ENCODE measurements at regions not wholly inside any gene's neighbourhood (a gene's known extent, or its start where the extent isn't known, plus 50 kb on each side); places are given as distances from the start of the nearest gene placed in this dataset.

DNA sequence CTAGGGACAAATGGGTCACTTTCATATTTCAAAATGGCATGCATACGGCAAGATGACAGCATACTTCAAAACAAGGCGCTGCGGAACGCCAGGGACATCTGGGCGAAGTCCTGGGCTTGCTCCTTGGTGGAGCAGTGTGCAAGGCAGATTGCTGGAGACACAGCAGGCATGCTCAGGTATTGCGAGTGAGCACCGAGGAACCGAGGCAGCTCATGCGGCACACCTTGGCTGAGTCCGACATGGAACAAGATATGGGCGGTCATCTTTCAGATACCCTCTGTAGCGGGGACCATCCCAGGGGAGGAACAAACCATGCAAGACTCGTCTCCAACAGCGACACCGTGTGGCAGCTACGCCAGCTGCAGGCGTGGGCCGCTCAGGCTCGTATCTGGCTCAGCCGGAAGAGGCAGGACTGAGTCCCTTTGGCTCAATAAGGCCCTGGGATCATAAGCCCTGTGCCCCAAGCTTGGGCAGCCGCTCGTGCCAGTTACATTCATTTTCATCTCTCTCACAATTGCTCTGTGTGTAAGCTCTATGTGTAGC, 112.4 kb downstream of the NUFIP1 start:
- Mint-ChIP-seq H3K9me3 (no peaks in the 10 kb centered on the region), H3K27ac (no peak overlapping the region), H3K27me3 (ENCODE audit: low read depth in 2 of 2) (peaks cover 9 to 12% of the 10 kb centered on the region in 2 donors), H3K4me3 (no peak overlapping the region), H3K4me1 (no peaks in the 10 kb centered on the region), H3K36me3 (no peaks in the 10 kb centered on the region)
- no peak for ATAC-seq
- Histone ChIP-seq H3K4me1 (ENCODE audit: control insufficient read depth, insufficient read depth, low read length) (no peaks in the 10 kb centered on the region), H3K36me3 (ENCODE audit: control insufficient read depth, insufficient read depth, low read length) (no peaks in the 10 kb centered on the region), H3K27ac (ENCODE audit: low read length) (no peak overlapping the region), H3K4me3 (ENCODE audit: low read length) (no peak overlapping the region), H3K27me3 (ENCODE audit: control insufficient read depth, insufficient read depth, low read length) (no peaks in the 10 kb centered on the region), H3K9me3 (ENCODE audit: control insufficient read depth, insufficient read depth, low read length) (peaks cover 7% of the 10 kb centered on the region)
- intact Hi-C loops (cut with micrococcal nuclease), result loop anchor here (5.0 kb wide), 1 partner anchor 395 kb away; no protein-coding TSS in a partner anchor
- 92% methylated on average over 20 of the region's 22 CpGs for WGBS (ENCODE audit: insufficient coverage)
- no peak for DNase-seq
- TF ChIP-seq, protein P1, sequence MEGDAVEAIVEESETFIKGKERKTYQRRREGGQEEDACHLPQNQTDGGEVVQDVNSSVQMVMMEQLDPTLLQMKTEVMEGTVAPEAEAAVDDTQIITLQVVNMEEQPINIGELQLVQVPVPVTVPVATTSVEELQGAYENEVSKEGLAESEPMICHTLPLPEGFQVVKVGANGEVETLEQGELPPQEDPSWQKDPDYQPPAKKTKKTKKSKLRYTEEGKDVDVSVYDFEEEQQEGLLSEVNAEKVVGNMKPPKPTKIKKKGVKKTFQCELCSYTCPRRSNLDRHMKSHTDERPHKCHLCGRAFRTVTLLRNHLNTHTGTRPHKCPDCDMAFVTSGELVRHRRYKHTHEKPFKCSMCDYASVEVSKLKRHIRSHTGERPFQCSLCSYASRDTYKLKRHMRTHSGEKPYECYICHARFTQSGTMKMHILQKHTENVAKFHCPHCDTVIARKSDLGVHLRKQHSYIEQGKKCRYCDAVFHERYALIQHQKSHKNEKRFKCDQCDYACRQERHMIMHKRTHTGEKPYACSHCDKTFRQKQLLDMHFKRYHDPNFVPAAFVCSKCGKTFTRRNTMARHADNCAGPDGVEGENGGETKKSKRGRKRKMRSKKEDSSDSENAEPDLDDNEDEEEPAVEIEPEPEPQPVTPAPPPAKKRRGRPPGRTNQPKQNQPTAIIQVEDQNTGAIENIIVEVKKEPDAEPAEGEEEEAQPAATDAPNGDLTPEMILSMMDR (IDR thresholded peaks at IDR 0.05), result no peak

DNA sequence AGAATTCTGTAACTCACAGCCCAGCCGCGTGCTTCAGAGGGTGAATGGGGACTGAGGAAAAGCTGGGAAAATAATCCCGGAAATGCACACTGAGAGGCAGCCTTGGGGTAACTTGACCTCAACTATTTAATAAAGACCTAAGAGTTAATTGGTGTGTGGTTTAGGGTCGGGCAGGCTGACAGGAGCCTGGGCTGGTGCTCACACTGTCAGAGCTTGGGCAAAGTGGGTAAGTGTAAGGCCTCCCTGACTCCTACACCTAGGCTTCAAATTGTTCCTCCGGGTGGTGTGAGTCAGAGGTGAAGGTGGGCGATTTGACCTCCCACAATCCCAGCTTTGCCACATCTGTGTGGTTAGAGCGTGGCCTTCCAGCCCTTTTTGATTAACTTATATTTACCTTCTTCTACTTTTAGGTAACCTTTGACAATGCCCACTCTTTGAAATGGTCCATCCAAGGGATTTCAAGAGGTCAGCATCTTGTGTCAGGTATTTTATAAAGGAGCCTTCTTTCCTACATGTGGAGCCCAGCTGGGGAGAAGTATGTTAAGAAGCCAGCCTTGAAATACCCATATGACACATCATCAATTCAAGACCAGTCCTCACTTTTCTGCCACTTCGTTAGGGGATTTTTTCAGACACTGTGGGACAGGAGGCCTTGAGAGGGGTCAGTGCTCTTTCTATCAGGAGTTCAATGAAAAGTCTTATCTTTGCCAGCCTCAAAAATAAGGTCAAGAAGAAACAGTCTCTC, 114.2 kb downstream of the NUFIP1 start:
- intact Hi-C loops (cut with micrococcal nuclease), result loop anchor here (5.0 kb wide), 1 partner anchor 393 kb away; no protein-coding TSS in a partner anchor

DNA sequence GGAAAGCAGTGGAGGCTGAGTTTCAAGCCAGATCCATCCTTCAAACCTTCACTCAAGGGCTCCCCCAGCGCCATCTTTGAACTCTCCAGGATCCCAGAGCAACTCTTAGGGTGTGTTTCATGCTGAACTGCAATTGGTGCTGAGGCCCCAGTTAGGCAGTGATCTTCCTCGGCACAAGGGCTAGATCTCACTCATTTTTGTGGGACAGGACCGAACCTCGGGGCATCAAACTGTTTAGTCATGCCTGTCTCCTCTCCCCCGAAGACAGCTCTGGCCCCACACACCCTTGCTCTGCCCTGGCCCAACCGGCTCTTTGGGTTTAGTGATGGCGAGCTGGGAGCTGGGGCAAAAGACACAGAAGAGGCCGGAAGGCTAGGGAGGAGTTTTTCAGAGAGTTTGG, 115.1 kb downstream of the NUFIP1 start:
- 94% methylated on average over 8 of the region's 8 CpGs for WGBS (ENCODE audit: insufficient coverage)

More for the DNA sequence above, 114.2 kb downstream of the NUFIP1 start:
- TF ChIP-seq, protein P1 (IDR thresholded peaks at IDR 0.05), result no peak
- no peak overlapping the region for H3K27ac ChIP-seq (ENCODE audit: low read length)
- no peaks in the 10 kb centered on the region for H3K4me1 ChIP-seq (ENCODE audit: control insufficient read depth, insufficient read depth, low read length)
- DNase-seq (no peak), ATAC-seq (no peak)
- Mint-ChIP-seq H3K9me3 (no peaks in the 10 kb centered on the region), H3K4me1 (no peaks in the 10 kb centered on the region), H3K36me3 (no peaks in the 10 kb centered on the region), H3K27ac (no peak overlapping the region), H3K27me3 (ENCODE audit: low read depth in 2 of 2) (peaks cover 9 to 16% of the 10 kb centered on the region in 2 donors), H3K4me3 (no peak overlapping the region)
- peaks cover 7% of the 10 kb centered on the region for H3K9me3 ChIP-seq (ENCODE audit: control insufficient read depth, insufficient read depth, low read length)
- no peak overlapping the region for H3K4me3 ChIP-seq (ENCODE audit: low read length)
- 88% methylated on average over 7 of the region's 8 CpGs for WGBS (ENCODE audit: insufficient coverage)
- no peaks in the 10 kb centered on the region for H3K36me3 ChIP-seq (ENCODE audit: control insufficient read depth, insufficient read depth, low read length)
- H3K27me3 ChIP-seq (ENCODE audit: control insufficient read depth, insufficient read depth, low read length), result no peaks in the 10 kb centered on the region

More for the DNA sequence above, 115.1 kb downstream of the NUFIP1 start:
- Mint-ChIP-seq H3K9me3 (no peaks in the 10 kb centered on the region), H3K27ac (no peak overlapping the region), H3K27me3 (ENCODE audit: low read depth in 2 of 2) (peaks cover 9 to 16% of the 10 kb centered on the region in 2 donors), H3K4me3 (no peak overlapping the region), H3K4me1 (no peaks in the 10 kb centered on the region), H3K36me3 (no peaks in the 10 kb centered on the region)
- Histone ChIP-seq H3K9me3 (ENCODE audit: control insufficient read depth, insufficient read depth, low read length) (peaks cover 7% of the 10 kb centered on the region), H3K4me3 (ENCODE audit: low read length) (no peak overlapping the region), H3K4me1 (ENCODE audit: control insufficient read depth, insufficient read depth, low read length) (no peaks in the 10 kb centered on the region), H3K27me3 (ENCODE audit: control insufficient read depth, insufficient read depth, low read length) (no peaks in the 10 kb centered on the region), H3K27ac (ENCODE audit: low read length) (no peak overlapping the region), H3K36me3 (ENCODE audit: control insufficient read depth, insufficient read depth, low read length) (no peaks in the 10 kb centered on the region)
- DNase-seq, result no peak
- no peak for ATAC-seq
- intact Hi-C loops (cut with micrococcal nuclease), result no loop called here
- TF ChIP-seq, protein P1 (IDR thresholded peaks at IDR 0.05), result no peak
